Embryonic facial prominence (tissue), 1 donor: ENCODE measurements at regions not wholly inside any gene's neighbourhood (a gene's known extent, or its start where the extent isn't known, plus 50 kb on each side); places are given as distances from the start of the nearest gene placed in this dataset.

ENCODE experiments used
- DNase-seq: peaks from one replicate; pipeline ENCODE4 v3.0.0-alpha.2; 2016; ENCODE audit errors: extremely low spot score

DNA sequence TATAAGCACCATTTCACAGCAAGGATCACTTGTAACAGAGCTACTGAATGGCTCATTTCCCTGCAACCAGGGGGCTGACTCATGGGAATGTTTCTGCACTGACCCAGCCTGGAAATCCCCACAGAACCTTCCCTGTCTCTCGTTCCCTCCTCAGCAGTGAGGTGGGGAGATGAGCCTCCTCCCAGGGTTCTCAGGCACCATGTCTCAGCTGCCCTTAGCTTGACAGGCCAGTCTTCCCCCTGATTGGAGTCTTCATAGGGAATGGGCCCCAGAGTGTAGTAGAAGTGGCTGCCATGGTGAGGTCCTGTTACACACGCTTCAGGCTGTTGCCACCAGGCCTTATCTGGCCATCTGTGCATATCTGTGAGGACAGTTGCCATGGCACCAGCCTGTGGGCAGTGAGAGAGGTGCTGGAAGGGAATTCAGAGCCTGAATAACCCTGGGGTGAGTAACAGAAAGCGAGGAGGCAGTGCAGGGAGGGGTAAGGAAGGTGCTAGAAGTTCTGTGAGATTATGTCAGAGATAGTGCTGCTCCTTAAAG is 324.4 kb downstream of the ENC1 start:
- no peak for DNase-seq

- no peak for DNase-seq
Observed at GRCh38 chr5:74314906-74315305, 325.6 kb downstream of the ENC1 start.

GRCh38 chr5:74313896-74314295 is 326.6 kb downstream of the ENC1 start:
- DNase-seq: no peak

DNA sequence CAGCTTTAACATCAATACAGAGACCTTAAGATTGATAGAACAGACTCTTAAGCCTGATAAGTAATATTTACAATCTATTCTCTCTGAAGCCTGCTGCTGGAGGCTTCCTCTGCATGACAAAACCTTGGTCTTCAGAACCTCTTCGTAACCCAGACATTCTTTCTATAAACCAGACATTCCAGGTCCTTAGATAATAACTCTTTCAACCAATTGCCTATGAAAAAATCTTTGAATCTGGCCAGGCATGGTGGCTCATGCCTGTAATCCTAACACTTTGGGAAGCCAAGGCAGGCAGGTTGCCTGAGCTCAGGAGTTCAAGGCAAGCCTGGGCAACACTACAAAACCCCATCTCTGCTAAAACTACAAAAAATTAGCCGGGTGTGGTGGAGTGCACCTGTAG is 327.8 kb downstream of the ENC1 start:
- DNase-seq: no peak

DNA sequence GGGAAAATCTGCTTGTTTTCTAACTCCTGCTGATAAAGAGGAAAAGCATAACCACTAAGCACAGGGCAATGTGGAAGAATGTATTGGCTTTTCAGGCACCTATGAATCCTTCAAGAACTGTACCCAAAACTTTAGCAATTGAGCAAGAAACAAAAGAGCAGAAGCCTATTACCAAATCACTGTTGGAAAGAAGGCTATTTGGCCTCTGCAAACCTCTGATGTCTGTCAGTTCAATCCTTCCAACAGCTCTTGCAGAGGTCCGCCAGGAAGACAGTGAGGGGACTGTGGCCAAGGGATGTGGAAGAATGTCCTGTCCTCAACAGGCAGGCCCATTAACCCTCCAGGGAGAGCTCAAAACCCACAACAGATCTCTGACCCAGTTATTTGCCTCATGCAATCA is 328.6 kb downstream of the ENC1 start:
- no peak for DNase-seq

- no peak for DNase-seq
Observed at GRCh38 chr5:74310997-74311930, 329.3 kb downstream of the ENC1 start.

GRCh38 chr5:74310386-74310785 is 330.1 kb downstream of the ENC1 start:
- no peak for DNase-seq

DNA sequence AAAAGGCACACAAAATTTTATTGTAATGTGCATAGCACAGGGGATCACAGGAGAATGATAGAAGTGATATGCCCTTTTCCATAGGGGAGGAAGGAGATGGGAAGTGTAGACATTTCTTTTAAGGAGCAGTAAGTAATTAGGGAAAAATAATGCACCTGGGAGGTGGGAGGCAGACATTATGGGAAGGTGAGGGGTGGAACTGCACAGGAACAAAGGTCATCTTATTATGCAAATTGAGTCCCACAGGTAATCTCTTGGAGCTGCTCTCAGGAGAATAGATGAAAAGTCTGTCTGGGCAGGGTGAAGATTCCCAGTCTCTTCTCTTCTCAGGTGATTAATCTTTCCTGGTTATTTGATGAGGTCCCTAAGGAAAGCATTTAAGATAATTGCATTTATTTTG is 331.5 kb downstream of the ENC1 start:
- no peak for DNase-seq

DNA sequence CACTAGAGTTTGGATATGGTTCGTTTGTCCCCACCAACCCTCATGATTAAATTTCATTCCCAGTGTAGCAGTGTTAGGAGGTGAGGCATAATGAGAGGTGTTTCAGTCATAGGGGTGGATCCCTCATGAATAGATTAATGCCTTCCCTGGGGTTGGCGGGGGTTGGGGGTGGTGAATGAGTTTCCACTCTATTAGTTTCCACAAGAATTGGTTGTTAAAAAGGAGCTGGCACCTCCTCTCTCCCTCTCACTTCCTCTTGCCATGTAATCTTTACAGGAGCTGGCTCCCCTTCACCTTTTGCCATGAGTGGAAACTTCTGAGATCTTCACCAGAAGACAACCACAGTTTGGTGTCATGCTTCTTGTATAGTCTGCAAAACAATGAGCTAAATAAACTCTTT is 333.7 kb downstream of the ENC1 start:
- no peak for DNase-seq

DNA sequence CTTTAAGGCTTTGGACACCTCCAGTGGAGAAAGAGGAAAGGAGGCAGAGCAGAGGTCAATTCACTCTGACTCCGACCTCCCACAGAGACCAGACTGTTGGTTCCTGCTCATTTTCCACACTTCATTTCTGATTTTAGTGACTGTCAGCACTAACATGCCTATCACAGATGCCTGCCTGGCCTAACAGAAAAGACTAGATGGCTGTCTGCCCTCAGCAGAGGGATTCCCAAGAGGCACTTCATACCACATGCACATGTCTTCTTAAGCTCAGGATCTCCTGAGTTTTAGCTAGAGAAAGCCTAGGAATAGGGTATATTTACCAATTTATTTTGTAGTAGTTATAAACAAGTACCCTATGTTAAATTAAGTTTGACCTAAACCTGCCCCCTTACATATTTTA is 336.0 kb downstream of the ENC1 start:
- DNase-seq: no peak

GRCh38 chr5:74303578-74303977 is 336.9 kb downstream of the ENC1 start:
- no peak for DNase-seq

DNA sequence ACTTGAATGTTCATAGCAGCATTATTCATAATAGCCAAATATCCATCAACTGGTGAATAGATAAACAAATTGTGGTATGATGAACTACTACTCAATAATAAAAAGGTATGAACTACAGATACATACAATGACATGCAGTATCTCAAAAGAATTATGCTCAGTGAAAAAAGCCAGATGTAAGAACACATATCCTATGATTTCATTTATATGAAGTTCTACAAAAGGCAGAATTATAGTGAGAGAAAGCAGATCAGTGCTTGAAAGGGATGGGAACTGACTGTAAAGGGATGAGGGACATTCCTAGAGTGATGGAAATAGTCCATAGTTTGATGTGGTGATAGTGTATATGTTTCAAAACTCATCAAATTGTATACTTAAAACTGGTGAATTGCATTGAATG is 339.0 kb downstream of the ENC1 start:
- DNase-seq: no peak

DNA sequence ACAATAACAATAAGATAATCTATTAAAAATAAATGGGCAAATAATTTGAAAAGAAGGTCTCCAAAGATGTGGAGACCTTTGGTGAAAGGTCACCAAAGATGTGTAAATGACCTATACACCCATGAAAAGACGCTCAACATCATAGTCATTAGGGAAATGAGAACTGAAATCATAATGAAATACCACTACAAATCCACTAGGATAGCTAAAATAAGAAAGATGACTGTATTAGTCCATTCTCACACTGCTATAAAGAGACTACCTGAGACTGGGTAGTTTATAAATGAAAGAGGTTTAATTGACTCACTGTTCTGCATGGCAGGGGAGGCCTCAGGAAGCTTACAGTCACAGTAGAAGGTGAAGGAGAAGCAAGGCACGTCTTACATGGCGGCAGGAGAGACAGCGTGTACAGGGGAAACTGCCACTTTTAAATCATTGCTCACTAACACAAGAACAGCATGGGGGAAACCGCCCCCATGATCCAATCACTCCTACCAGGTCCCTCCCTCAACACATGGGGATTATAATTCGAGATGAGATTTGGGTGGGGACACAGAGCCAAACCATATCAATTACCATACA is 339.6 kb downstream of the ENC1 start:
- no peak for DNase-seq

DNA sequence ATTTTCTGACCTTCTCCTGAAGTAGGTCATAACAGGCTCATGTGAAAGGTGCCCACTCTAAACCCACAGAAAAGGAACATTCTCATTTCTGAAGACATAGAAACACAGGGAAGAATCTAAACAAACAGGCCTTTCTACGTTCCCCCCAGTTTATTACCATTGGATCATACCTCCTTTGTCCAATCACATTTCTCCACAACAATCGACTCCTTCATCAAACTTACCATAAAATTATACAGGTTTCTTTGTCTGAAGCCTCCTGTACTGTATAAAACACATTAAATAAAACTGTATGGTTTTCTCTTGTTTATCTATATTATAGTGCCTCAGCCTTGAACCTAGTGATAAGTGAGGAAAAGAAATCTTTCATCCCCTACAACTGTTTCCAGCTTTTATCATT is 340.7 kb downstream of the ENC1 start:
- DNase-seq: no peak

DNA sequence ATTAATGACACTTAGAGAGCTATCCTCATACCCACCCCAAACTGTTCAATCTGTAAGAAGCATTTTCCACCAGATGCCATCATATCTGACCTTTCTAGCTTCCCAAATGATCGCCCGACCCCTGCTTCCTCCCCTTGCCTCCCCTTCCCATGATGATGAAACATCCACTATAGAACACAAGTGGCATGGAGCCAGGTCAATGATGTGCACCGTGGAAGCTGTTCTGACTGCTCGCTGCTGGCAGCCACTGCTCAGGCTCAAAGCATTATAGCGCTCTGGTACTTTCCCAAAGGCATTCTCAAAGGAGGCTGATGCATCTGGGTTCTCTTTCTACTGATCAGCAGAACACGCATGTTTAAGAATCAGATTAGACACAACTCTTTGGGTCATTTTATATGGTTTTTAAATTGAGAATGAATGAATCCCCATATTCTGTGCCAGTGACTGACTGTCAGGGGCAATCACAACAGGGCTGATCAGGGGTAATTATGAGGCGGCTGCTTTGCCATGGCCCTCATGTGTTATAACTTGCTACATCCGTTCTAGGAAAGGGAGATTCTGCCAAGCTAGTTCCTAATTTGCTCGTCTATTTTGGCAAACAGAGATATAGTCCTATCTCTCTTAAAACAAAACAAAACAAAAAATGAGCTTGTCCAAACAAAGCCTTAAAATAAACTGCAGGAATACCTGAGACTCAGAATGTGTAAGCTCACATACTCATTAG is 343.7 kb downstream of the ENC1 start:
- DNase-seq: peak; percentile 14

GRCh38 chr5:74295676-74296075 is 344.9 kb downstream of the ENC1 start:
- no peak for DNase-seq

DNA sequence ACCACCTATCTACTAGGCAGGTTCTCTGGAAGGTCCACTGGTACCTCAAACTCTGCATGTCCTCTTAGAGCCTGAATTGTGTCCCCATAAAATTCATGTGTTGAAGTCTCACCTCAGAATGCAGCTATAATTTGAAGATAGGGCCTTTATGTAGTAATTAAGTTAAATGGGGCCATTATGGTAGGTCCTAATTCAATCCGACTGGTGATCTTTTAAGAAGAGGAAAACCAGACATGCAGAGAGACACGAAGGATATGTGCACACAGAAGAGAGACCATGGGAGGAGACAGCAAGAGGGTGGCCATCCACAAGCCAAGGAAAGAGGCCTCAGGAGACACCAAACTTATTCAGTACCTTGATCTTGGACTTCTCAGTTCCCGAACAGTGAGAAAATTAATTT is 345.4 kb downstream of the ENC1 start:
- no peak for DNase-seq

GRCh38 chr5:74294231-74294705 is 346.3 kb downstream of the ENC1 start:
- DNase-seq: no peak

DNA sequence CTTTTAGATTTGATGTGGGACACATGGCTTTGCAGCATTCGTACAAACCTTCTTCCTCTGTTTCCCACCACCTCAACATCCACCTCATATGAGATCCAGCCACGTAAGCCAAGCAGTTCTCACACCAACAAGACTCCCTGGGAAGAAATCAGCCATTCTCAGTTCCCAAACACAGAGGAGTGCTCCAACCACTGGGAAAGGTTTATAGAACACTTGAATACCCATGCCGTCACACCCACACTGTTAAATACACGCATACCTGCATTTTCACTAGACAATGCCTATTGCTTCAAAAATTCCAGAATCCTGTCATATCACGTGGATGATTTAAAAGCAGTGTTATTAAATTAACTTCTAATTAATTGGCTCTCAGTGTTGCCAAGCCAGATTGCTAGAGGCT is 347.3 kb downstream of the ENC1 start:
- no peak for DNase-seq

DNA sequence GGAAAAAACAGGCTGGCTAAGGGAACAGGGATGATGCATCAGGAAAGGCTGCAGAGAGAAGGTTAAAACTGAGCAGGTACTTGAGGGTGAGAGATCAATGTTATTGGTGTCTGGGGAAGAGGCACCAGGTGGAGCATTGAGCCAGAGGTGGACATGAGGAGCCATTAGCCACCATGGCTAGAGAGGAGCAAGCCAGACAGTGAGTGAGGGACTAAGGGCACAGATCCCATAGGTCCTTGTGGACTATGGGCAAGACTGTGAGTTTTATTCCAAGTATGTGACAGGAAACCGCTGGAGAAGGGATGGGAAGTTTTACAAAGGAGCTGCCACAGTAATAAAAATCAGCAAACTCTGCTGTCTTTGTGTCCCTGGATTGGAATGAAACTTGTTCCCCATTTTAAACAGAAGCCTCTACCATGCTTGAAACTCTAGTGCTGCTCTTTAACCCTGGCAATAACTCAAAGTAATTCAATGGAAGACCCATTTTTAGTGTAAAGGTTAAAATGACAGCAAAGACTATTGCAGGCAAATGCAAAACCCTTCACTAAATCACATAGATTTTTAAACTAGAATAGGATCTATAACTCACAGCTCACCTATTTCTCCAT is 349.8 kb downstream of the ENC1 start:
- DNase-seq: no peak

GRCh38 chr5:74289691-74290090 is 350.8 kb downstream of the ENC1 start:
- DNase-seq: no peak

DNA sequence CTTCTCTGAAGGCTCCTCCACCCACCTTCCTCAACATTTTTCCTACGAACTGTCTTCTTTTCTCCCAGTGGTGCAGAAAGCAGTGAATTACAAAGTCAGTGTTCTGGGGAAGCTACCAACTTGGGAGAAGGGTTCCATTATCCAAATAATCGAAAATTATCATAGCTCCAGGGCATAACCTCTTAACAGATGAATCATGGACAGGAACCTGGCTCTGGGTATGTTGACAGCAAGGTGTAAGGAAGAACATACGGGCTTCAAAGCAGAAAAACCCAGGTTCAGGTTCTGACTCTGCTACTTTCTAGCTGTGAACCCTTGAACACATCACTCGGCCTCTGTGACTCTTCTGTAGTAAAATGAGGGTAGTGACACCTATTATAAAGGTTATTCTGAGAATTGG is 351.3 kb downstream of the ENC1 start:
- no peak for DNase-seq
